ENCODE measurements at regions not wholly inside any gene's neighbourhood (a gene's known extent, or its start where the extent isn't known, plus 50 kb on each side); places are given as distances from the start of the nearest gene placed in this dataset.

DNA sequence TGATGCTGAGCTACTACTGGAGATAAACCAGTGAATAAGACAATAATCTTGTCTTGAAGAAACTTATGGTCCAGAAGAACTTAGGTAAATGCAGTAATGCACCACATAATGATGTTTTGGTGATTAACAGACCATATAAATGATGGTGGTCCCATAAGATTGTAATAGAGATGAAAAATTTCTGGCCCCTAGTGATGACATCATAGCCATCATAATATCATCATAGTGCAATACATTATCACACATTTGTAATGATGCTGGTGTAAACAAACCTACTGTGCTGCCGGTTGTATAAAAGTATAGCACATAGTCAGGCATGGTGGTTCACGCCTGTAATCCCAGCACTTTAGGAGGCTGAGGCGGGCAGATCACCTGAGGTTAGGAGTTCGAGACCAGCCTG, 846.8 kb downstream of the FSTL5 start:
- Histone ChIP-seq H2BK120ac (ENCODE audit: low read depth, low read length) (no peak overlapping the region), H2BK15ac (ENCODE audit: low read depth, low read length) (no peak overlapping the region), H3K9me3 (ENCODE audit: control insufficient read depth, insufficient read depth, low read length) (peaks cover 4% of the 10 kb centered on the region; the same call in 1 of the 2 replicates), H2AFZ (replicated peaks; ENCODE audit: low read length, poor library complexity) (no peak overlapping the region), H3K36me3 (ENCODE audit: control insufficient read depth, insufficient read depth, low read length) (no peaks in the 10 kb centered on the region), H4K20me1 (ENCODE audit: insufficient read depth, low read length) (no peaks in the 10 kb centered on the region), H3K27ac (ENCODE audit: insufficient read depth, low read length) (no peak overlapping the region), H4K8ac (ENCODE audit: low read depth in 2 of 2, low read length in 2 of 2) (no peak overlapping the region), H3K23ac (ENCODE audit: low read depth, low read length) (no peak overlapping the region), H4K5ac (ENCODE audit: low read depth, low read length) (no peak overlapping the region), H3K9ac (ENCODE audit: low read depth, low read length) (no peak overlapping the region), H3K79me1 (ENCODE audit: low read depth in 1 of 2, low read length in 2 of 2) (no peaks in the 10 kb centered on the region), H3K18ac (ENCODE audit: low read depth, low read length) (no peak overlapping the region), H4K91ac (ENCODE audit: insufficient read depth, low read depth, low read length) (no peak overlapping the region), H2AK5ac (ENCODE audit: low read depth, low read length) (no peak overlapping the region), H3K56ac (ENCODE audit: extremely low read depth, insufficient read depth, low read length) (no peak overlapping the region), H3K4me2 (ENCODE audit: low read depth, low read length) (no peak overlapping the region), H3K27me3 (ENCODE audit: control insufficient read depth, insufficient read depth, low read length) (no peaks in the 10 kb centered on the region), H2BK5ac (ENCODE audit: low read depth, low read length, poor library complexity, severe bottlenecking) (no peak overlapping the region), H3K4me3 (ENCODE audit: insufficient read depth, low read depth, low read length) (no peak overlapping the region), H2BK20ac (ENCODE audit: low read depth, low read length) (no peak overlapping the region), H3K14ac (replicated peaks; ENCODE audit: low read depth, low read length) (no peak overlapping the region), H3K9me1 (ENCODE audit: insufficient read depth, low read length) (no peaks in the 10 kb centered on the region), H3K4me1 (ENCODE audit: control insufficient read depth, insufficient read depth, low read length) (no peaks in the 10 kb centered on the region), H2AK9ac (replicated peaks; ENCODE audit: low read depth, low read length, poor library complexity) (no peak overlapping the region), H3K4ac (ENCODE audit: low read depth, low read length) (no peak overlapping the region)
- ChIA-PET CTCF (no interaction called here), POLR2A (ENCODE audit: unreplicated experiment) (no interaction called here)
- ATAC-seq (ENCODE audit: low read depth) (no peak), DNase-seq (no peak)
- TF ChIP-seq RCOR1 (IDR thresholded peaks at IDR 0.05; ENCODE audit: insufficient replicate concordance, low read length), result no peak
- TF ChIP-seq, protein P1, sequence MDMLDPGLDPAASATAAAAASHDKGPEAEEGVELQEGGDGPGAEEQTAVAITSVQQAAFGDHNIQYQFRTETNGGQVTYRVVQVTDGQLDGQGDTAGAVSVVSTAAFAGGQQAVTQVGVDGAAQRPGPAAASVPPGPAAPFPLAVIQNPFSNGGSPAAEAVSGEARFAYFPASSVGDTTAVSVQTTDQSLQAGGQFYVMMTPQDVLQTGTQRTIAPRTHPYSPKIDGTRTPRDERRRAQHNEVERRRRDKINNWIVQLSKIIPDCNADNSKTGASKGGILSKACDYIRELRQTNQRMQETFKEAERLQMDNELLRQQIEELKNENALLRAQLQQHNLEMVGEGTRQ (IDR thresholded peaks at IDR 0.05; ENCODE audit: low read depth, low read length), result no peak
- TF ChIP-seq BHLHE40 (IDR thresholded peaks at IDR 0.05; ENCODE audit: low read depth, low read length), result no peak
- TF ChIP-seq SMC3 (IDR thresholded peaks at IDR 0.05; ENCODE audit: low read depth, low read length), result no peak
- TF ChIP-seq CEBPB (IDR thresholded peaks at IDR 0.05; ENCODE audit: low read depth, low read length), result no peak
- no peak for TF ChIP-seq MAFK (IDR thresholded peaks at IDR 0.05; ENCODE audit: low read depth, low read length)
- dilution Hi-C loops (cut with HindIII; ENCODE audit: low sequenced_read_pairs, unreplicated experiment) (no loop called here), intact Hi-C loops (cut with micrococcal nuclease) (no loop called here), in situ Hi-C loops (cut with MboI; ENCODE audit: low sequenced_read_pairs) (no loop called here)
- WGBS, 2 experiments (ENCODE audit: extremely low coverage in 2 of 2, insufficient read length in 1 of 2), result no CpG with 5 or more reads among the region's 4 CpGs
- no TSS peak for BruUV-seq (replicated peaks)

All from IMR-90 (cell line).